Gastrocnemius medialis (tissue), 4 donors: ENCODE measurements at regions not wholly inside any gene's neighbourhood (a gene's known extent, or its start where the extent isn't known, plus 50 kb on each side); places are given as distances from the start of the nearest gene placed in this dataset.

Experiments
- POLR2A ChIP-seq, 2 donors: fragments of 450-650 bp; IDR thresholded peaks; one replicate each; pipeline ENCODE4 v1.6.1; 2017; ENCODE audit warnings: antibody characterized with exemption in 2 of 2, mild to moderate bottlenecking in 2 of 2, moderate library complexity in 2 of 2
- TF ChIP-seq, protein P1 (sequence below), 5 experiments: fragments of 450-650 bp in 3 of 5; fragments of 200-600 bp in 2 of 5; sonication (generic) in 2 of 5; IDR thresholded peaks in 4 of 5; conservative IDR thresholded peaks in 1 of 5; 1 replicate in 4 of 5; 2 replicates in 1 of 5; pipeline ENCODE4 v1.5.1; 2016 to 2019; ENCODE audit warnings: antibody characterized with exemption in 5 of 5, mild to moderate bottlenecking in 3 of 5, moderate library complexity in 3 of 5

DNA sequence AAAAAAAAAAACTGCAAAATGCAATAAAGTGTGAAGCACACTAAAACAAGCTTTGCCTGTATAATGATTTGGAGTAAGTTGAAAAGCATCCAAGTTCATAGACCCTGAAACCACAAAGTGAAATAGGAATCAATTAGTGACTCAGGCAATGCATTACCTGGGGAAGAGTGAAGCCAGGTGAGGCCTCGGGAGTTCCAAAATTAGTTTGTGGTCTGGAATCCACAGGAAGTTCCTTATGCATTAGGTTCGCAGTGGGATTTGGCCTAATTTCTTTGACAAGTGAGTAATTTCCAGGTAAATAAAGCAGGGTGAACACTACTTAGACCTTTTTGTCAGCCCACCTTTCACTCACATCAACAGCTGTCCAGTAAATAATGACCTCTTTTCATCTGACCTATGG is 490.8 kb downstream of the CBLN4 start:
- TF ChIP-seq, protein P1, sequence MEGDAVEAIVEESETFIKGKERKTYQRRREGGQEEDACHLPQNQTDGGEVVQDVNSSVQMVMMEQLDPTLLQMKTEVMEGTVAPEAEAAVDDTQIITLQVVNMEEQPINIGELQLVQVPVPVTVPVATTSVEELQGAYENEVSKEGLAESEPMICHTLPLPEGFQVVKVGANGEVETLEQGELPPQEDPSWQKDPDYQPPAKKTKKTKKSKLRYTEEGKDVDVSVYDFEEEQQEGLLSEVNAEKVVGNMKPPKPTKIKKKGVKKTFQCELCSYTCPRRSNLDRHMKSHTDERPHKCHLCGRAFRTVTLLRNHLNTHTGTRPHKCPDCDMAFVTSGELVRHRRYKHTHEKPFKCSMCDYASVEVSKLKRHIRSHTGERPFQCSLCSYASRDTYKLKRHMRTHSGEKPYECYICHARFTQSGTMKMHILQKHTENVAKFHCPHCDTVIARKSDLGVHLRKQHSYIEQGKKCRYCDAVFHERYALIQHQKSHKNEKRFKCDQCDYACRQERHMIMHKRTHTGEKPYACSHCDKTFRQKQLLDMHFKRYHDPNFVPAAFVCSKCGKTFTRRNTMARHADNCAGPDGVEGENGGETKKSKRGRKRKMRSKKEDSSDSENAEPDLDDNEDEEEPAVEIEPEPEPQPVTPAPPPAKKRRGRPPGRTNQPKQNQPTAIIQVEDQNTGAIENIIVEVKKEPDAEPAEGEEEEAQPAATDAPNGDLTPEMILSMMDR (IDR thresholded peaks at IDR 0.05 in 4 of 5, conservative IDR thresholded peaks at IDR 0.05 in 1 of 5): no peak
- no peak for TF ChIP-seq POLR2A (IDR thresholded peaks at IDR 0.05)
